Fibroblast of peridontal ligament (primary cell): ENCODE measurements at regions not wholly inside any gene's neighbourhood (a gene's known extent, or its start where the extent isn't known, plus 50 kb on each side); places are given as distances from the start of the nearest gene placed in this dataset.
"Not testable (repeated sequence)": the region's sequence is repeated elsewhere in the genome, so short reads cannot be mapped to it uniquely, and the experiment has no call there.

Source experiments
- DNase-seq: peaks from one replicate; pipeline ENCODE4 v3.0.0-alpha.2; 2010; ENCODE audit errors: extremely low read depth

DNA sequence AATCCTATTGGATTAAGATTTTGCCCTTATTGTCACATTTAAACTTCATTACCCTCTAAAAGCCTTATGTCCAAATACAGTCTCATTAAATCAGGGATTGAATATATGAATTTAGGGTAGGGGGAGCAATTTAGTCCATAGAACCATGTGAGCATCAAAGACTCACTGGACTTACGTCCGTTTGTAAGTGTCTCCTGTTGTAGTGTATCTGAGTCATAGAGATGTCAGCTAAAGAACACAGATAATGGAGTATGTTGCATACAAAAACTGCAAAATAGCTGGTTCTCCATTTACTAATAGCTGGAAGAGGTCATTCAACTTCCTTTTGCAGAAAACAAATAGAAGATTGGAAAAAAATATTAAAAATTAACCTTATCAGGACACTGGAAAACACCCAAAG is 599.1 kb upstream of the SOX9 start:
- no peak for DNase-seq

DNA sequence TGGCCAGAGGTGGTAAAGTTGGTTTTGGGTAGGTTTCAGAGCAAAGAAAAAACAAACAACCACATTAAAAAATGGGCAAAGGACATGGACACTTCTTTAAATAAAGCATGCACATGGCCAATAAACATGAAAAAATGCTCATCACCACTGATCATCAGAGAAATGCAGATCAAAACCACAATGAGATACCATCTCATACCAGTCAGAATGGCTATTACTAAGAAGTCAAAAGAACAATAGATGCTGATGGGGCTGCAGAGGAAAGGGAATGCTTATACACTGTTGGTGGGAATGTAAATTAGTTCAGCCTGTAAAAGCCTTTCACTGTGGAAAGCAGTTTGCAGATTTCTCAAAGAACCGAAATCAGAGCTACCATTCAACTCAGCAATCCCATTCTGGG is 598.4 kb upstream of the SOX9 start:
- peak; percentile 24 for DNase-seq

- DNase-seq: peak; percentile 61
Measured at GRCh38 chr17:71527311-71527710, 593.5 kb upstream of the SOX9 start.

DNA sequence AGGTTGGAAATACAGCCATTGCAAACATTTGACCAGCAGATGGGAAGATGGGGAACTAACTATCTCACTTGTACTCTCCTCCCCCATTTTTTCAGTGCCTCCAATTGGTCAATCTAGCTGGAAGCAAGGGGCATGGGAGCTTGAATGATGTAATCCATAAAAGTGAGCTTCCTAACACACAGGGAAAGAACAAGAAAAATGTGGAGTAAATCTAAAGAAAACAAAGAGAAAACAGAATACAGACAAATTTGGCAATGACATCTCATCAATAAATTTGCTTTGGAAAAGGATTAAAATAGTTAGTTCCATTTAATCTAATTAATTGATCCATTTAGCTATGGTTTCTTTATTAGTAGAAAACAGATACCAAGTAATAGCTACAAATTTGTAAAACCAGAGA is 592.6 kb upstream of the SOX9 start:
- no peak for DNase-seq

DNA sequence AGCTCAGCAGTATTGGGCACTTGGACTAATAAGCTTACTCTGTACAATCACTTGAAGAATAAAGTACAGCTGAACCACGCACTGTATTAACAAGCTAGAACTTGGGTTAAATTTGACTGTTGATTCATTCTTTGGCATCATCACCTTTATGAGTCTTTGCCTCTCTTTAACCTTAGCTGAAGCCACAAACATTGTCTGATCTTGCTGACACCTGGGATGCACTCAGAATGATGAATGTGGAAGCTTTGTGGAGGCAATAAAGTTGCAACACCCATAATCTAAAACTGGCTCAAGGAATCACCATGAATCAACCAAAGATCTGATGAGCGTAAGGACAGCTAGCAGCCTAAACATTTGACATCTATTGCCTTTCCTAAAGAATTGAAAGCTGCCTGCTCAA is 590.6 kb upstream of the SOX9 start:
- no peak for DNase-seq

GRCh38 chr17:71535321-71535720 is 585.5 kb upstream of the SOX9 start:
- DNase-seq: no peak

DNA sequence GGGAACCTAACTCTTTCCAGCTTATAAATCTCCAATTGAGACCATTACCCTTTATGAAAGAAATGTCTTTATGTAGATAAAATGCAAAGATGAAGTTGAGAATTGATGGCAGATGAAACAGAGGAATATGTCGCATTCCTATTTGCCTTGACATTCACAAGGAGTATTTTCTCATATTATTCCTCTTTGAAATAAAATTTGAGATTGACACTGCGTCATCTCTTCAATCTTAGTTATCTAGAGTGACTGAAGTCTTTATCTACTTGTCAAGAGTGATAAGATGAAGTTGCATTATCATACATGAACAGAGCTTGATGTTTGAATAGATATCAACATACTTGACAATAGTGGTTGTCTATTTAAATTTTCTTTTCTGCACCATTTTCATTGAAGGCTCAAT is 574.4 kb upstream of the SOX9 start:
- DNase-seq: no peak

DNA sequence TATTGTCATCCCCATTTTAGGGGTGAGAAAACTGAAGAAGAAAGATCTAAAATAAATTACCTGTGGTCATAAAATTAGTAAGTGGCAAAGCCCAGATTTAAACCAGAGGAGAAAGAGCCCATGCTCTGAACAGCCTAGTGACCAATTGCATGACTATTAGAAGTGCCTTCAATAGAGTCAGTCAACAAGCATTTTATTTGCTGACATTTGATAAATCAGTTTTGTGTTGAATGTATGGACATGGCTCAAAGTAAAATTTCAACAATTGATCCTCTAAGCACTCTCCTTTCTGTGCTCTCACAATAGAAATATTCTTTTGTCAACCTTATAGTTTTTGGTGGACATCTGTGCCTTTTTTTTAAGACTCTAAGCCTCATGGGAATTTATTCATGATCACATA is 572.9 kb upstream of the SOX9 start:
- no peak for DNase-seq

- peak; percentile 8 for DNase-seq
Measured at GRCh38 chr17:71548540-71549190, 572.2 kb upstream of the SOX9 start.

- DNase-seq: no peak
Measured at GRCh38 chr17:71550675-71551074, 570.1 kb upstream of the SOX9 start.

- DNase-seq: no peak
Measured at GRCh38 chr17:71553381-71553780, 567.4 kb upstream of the SOX9 start.

- DNase-seq: peak; percentile 1
Measured at GRCh38 chr17:71558901-71559300, 561.9 kb upstream of the SOX9 start.

DNA sequence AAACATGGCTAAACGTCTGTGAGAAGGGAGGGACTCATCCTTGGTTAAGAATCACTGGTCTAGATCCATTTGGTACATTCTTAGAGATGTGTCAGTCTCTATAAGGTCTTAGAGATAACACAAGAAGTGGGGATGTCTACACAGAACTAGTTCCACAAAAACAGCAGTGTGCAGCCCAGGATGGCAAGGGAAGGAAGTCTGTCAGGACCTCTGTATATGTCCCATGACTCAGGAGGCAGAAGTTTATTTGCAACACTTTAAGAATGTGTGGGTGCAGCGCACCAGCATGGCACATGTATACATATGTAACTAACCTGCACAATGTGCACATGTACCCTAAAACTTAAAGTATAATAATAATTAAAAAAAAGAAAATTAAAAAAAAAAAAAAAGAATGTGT is 548.5 kb upstream of the SOX9 start:
- DNase-seq: no peak

- no peak for DNase-seq
Measured at GRCh38 chr17:71578446-71578845, 542.4 kb upstream of the SOX9 start.

DNA sequence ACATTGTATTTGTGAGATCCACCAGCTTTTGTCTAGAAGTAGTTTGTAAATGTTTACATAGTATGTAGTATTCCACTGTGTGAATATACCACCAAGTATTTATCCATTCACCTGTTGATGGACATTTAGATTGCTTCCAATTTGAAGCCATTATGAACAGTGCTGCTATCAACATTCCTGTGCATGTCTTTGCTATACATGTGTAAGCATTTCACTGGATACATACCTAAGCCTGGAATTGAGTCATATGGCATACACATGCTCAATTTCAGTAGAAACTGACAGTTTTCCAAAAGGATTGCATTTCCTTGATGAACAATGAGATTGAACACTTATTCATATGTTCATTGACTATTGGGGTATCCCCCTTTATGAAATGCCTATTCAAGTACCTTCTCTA is 540.6 kb upstream of the SOX9 start:
- no peak for DNase-seq

- DNase-seq: no peak
Measured at GRCh38 chr17:71585540-71585939, 535.3 kb upstream of the SOX9 start.

DNA sequence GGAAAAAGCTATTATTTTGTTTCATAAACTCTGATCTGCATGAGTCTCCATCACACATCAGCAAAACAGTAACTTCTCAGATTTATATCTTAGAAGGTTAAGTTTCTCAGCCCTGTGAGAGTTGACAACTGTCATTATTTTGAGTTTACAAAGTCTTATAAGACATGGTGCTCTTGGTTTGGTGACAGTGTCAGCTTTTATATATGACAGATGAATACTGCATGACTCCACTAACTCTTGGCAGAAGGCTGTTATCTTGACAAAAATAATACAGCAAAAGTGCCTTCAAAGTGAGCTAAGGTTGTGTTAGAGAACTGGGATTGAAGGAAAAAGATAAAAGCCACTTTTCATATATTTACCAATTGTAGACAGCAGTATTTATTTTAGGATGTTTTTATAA is 528.4 kb upstream of the SOX9 start:
- no peak for DNase-seq

DNA sequence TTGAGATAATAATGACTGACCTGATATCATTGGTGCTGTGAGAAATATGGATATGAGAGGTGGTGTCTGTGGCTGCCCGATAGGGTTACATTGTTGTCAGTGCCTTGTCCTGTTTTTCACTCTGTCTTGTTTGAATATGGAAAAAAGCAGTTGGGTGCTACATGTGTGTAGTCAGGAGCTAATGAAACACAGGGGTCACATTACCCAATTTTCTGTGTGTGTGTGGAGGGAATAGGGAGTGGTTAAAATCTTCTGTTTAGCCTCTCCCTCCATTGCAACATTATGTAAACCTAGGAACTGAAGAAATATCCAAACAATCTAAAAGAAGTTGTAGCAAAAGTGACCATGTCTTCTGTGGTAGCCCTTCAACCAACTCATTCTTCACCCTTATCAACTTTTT is 527.7 kb upstream of the SOX9 start:
- peak; percentile 17 for DNase-seq

DNA sequence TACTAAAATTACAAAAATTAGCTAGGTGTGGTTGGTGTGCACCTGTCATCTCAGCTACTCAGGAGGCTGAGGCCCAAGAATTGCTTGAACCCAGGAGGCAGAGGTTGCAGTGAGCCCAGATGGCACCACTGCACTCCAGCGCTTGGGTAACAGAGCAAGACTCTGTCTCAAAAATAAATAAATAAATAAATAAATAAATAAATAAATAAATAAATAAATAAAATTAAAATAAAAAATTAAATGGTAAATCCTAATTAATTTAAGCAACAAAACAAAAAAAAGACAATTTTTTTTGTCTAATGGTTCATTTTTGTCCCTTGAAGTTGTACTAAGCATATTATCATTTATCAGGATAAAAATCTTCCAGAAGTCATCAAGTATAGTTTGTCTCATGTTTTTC is 521.2 kb upstream of the SOX9 start:
- not testable (repeated sequence) for DNase-seq

GRCh38 chr17:71600137-71600789 is 520.6 kb upstream of the SOX9 start:
- peak; percentile 6 for DNase-seq

GRCh38 chr17:71601894-71602504 is 518.8 kb upstream of the SOX9 start:
- no peak for DNase-seq

GRCh38 chr17:71613996-71614395 is 506.8 kb upstream of the SOX9 start:
- DNase-seq: no peak

DNA sequence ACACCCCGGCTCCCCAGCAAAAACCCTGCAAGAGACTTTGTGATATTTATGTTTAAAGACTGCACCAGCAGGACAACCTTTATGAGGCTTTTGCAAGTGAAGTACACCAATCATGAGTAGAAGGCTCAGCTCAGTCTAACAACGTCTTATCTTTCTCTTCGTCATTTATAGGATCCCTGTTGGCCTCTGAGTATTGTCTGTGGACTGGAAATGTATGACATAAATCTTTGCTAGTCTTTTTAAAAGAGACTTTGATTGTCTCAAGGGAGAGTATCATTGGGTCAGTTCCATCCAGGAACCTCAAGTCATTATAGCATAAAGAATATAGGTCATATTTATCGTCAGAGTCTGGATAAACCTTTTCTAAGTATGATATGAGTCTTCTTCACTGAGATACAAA is 505.0 kb upstream of the SOX9 start:
- DNase-seq: no peak
